GM13977 (cell line): ENCODE measurements at regions not wholly inside any gene's neighbourhood (a gene's known extent, or its start where the extent isn't known, plus 50 kb on each side); places are given as distances from the start of the nearest gene placed in this dataset.

ENCODE experiments used
- DNase-seq: peaks from one replicate; pipeline ENCODE4 v3.0.0; 2012; ENCODE audit warnings: low spot score
- CTCF ChIP-seq: IDR thresholded peaks from 2 replicates; pipeline ENCODE4 v1.5.1; 2012; ENCODE audit warnings: mild to moderate bottlenecking, control low read depth; ENCODE audit not compliant: insufficient read depth; ENCODE audit errors: extremely low read depth, missing control alignments
- in situ Hi-C: fragments of 300-500 bp; cut with MboI; formaldehyde crosslinking; loops from one replicate; pipeline ENCODE4 v1.12.0; 2022; ENCODE audit warnings: low sequenced_read_pairs, low pct_unique_long_range_greater_than_20kb, mixed read lengths, inconsistent platforms; ENCODE audit not compliant: unreplicated experiment

DNA sequence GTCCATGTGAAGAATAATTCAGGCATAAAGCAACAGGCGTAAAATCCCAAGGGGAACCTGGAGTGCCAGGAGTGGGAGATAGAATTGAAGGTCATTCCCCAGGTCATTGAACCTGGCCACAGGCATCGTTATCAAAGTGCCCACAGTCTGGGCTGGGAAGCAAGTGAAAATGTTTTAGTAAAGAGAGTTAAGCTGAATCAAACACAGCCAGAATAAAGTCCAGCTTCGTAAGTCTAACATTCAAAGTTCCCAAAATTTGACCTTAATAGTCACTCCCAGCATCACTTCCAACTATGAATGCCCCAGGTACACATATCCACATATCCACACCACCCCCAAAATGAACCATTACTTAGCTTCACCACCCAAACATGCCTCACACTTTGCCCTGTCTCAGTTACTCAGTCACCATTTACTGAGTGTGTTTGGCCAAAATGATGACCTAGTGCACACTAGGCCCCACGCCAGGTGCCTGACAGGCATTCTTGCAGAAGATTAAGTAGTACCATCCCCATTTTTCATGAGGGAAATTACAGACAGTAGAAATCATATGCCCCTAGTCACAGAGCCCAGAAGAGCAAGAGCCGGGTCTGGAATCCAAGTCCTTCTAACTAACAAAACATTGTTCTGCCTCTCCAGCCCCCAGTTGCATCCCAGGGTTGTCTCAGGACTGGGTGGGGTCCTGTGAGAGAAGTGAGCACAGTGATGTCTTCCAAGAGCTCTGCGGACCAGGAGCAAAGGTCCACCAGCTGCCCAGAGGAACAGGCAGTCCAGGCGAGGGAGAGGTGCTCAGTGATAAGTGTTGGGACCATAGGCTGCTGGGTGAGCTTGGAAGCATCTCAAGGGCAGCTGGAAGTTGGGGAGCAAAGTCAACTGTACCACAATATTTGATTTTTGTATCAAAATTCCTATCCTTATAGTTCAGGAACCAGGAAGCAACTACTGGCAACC is 65.2 kb upstream of the MYCN start:
- no peak for DNase-seq
- in situ Hi-C loops: no loop called here
- no peak for TF ChIP-seq CTCF

DNA sequence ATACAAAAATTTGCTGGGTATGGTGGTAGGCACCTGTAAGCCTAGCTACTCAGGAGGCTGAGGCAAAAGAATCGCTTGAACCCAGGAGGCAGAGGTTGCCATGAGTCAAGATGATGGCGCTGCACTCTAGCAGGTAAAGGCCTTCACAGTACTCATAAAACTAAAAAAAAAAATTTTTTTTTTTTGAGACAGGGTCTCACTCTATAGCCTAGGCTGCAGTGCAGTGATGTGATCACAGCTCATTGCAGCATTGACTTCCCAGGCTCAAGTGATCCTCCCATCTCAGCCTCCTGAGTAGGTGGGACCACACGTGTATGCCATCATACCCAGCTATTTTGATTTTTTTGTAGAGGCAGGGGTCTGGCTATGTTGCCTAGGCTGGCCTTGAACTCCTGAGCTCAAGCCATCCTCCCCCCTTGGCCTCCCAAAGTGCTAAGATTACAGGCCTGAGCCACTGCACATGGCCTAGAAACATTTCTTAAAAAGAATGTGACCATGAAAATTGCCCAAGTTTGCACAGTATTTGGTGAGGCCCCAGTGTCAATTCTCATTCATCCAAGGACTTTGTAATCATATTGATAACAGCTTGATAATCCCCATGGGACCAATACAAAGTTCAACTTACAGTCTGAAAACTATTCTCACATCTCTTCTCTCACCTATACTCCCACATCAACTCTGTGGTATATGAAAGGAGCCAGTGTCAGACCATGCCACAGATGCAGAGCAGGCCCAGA is 64.2 kb upstream of the MYCN start:
- in situ Hi-C loops: no loop called here
- no peak for DNase-seq
- TF ChIP-seq CTCF: no peak

- DNase-seq: no peak
- in situ Hi-C loops: no loop called here
- no peak for TF ChIP-seq CTCF
Observed at GRCh38 chr2:15880226-15881119, 59.9 kb upstream of the MYCN start.

- no peak for DNase-seq
- in situ Hi-C loops: no loop called here
- TF ChIP-seq CTCF: no peak
Observed at GRCh38 chr2:15881120-15881433, 59.3 kb upstream of the MYCN start.

DNA sequence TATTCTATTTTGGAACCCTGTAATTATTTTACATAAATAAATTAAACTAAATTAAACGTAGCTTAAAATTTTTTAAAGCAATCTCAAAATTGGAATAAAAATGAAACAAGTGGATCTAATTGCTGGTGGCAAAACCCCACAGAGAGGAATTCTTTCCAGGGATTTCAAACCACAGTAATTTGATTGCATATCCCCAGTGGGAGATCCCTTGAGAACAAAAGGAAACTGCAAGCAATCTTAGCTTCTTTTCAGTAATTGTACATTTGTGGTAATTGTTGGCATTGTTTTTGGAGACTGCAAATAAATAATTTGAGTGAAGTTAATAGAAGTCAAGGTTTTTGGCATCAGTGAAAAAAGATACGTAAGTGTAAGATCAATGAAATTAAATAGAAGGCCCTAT is 58.7 kb upstream of the MYCN start:
- DNase-seq: no peak
- TF ChIP-seq CTCF: no peak
- in situ Hi-C loops: no loop called here
